ENCODE measurements at regions not wholly inside any gene's neighbourhood (a gene's known extent, or its start where the extent isn't known, plus 50 kb on each side); places are given as distances from the start of the nearest gene placed in this dataset.

DNA sequence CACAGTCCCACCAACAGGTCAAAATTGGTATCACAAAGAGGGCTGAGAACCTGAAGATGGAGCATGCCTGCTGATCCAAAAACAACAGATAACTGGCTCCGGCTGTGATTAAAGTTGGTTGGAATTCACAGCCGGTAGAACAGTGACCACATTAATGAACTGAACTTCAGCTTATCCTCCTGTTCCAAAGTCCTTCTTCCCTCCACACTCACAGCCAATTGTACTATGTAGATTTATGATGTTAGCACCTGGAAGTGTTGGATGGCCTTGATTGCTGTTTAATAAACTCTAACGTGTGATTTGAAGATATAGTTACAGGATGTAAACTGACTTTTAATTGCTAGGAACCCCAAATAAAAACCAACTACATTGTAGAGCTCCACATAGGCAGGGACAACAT lies 367.3 kb upstream of the FRG2C start:
- TF ChIP-seq, protein P1, sequence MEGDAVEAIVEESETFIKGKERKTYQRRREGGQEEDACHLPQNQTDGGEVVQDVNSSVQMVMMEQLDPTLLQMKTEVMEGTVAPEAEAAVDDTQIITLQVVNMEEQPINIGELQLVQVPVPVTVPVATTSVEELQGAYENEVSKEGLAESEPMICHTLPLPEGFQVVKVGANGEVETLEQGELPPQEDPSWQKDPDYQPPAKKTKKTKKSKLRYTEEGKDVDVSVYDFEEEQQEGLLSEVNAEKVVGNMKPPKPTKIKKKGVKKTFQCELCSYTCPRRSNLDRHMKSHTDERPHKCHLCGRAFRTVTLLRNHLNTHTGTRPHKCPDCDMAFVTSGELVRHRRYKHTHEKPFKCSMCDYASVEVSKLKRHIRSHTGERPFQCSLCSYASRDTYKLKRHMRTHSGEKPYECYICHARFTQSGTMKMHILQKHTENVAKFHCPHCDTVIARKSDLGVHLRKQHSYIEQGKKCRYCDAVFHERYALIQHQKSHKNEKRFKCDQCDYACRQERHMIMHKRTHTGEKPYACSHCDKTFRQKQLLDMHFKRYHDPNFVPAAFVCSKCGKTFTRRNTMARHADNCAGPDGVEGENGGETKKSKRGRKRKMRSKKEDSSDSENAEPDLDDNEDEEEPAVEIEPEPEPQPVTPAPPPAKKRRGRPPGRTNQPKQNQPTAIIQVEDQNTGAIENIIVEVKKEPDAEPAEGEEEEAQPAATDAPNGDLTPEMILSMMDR (IDR thresholded peaks at IDR 0.05) = no peak
- no peak for TF ChIP-seq ESRRA (CRISPR knock-in tag; IDR thresholded peaks at IDR 0.05; ENCODE audit: borderline replicate concordance)
- TF ChIP-seq, protein P2, sequence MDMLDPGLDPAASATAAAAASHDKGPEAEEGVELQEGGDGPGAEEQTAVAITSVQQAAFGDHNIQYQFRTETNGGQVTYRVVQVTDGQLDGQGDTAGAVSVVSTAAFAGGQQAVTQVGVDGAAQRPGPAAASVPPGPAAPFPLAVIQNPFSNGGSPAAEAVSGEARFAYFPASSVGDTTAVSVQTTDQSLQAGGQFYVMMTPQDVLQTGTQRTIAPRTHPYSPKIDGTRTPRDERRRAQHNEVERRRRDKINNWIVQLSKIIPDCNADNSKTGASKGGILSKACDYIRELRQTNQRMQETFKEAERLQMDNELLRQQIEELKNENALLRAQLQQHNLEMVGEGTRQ (CRISPR knock-in tag; IDR thresholded peaks at IDR 0.05) = no peak

Data from WTC11 (cell line).